B cell (primary cell): ENCODE measurements at regions not wholly inside any gene's neighbourhood (a gene's known extent, or its start where the extent isn't known, plus 50 kb on each side); places are given as distances from the start of the nearest gene placed in this dataset.

Experiments used
- ATAC-seq: fragments of 200-7000 bp; cut with Tn5 transposase; one replicate; pipeline ENCODE4 v1.10.0; 2021; ENCODE audit warnings: low read depth, mild to moderate bottlenecking, moderate number of reproducible peaks, moderate library complexity
- CTCF ChIA-PET: fragments of 350-600 bp; sonication (Branson Sonifier 250); formaldehyde crosslinking; loops from one replicate; lab custom pipeline; 2021; ENCODE audit warnings: antibody characterized with exemption, inconsistent platforms; lab: Charles Lee
- POLR2A ChIA-PET: fragments of 350-600 bp; sonication (Branson Sonifier 250); formaldehyde crosslinking; loops from one replicate; lab custom pipeline; 2021; ENCODE audit warnings: antibody characterized with exemption; lab: Charles Lee
- DNase-seq: peaks from one replicate; pipeline ENCODE4 v3.0.0; 2013
- H2AFZ ChIP-seq: 2 replicates; pipeline ENCODE4 v1.6.1; 2012; ENCODE audit warnings: mild to moderate bottlenecking, low read depth, low read length; ENCODE audit not compliant: insufficient read depth, poor library complexity, severe bottlenecking
- H3K27ac ChIP-seq, 2 donors: 1 replicate in 1 of 2; 2 replicates in 1 of 2; pipeline ENCODE4 v1.5.1; 2012 to 2013; ENCODE audit warnings: low read length in 2 of 2, mild to moderate bottlenecking in 2 of 2, moderate library complexity in 1 of 2
- H3K27me3 ChIP-seq, 4 experiments: fragments of 200-600 bp in 1 of 4; sonication (generic) in 1 of 4; replicated peaks in 1 of 4; 1 replicate in 2 of 4; 2 replicates in 2 of 4; pipeline versions ENCODE4 v1.6.1 to v1.7.0; 2013 to 2016; ENCODE audit warnings: low read length in 3 of 4, mild to moderate bottlenecking in 2 of 4, mixed read lengths in 1 of 4, moderate library complexity in 1 of 4; ENCODE audit not compliant: insufficient read depth in 4 of 4, control insufficient read depth in 3 of 4; ENCODE audit errors: control extremely low read depth in 1 of 4
- H3K36me3 ChIP-seq, 2 experiments: replicated peaks in 1 of 2; 1 replicate in 1 of 2; 2 replicates in 1 of 2; pipeline versions ENCODE4 v1.6.1 to v1.7.1; 2013; ENCODE audit warnings: low read length in 1 of 2; ENCODE audit not compliant: insufficient read depth in 2 of 2, control insufficient read depth in 1 of 2; ENCODE audit errors: control extremely low read depth in 1 of 2, extremely low read depth in 1 of 2
- H3K4me1 ChIP-seq, 2 donors: fragments of 200-600 bp in 1 of 2; sonication (generic) in 1 of 2; 1 replicate in 1 of 2; 2 replicates in 1 of 2; pipeline versions ENCODE4 v1.5.1 to v1.6.1; 2013 to 2017; ENCODE audit warnings: low read length in 2 of 2; ENCODE audit not compliant: control insufficient read depth in 2 of 2, insufficient read depth in 2 of 2
- H3K4me2 ChIP-seq: replicated peaks from 2 replicates; pipeline ENCODE3; 2012; ENCODE audit warnings: mild to moderate bottlenecking, low read depth, low read length; ENCODE audit not compliant: poor library complexity, severe bottlenecking
- H3K4me3 ChIP-seq, 5 experiments: fragments of 200-600 bp in 1 of 5; sonication (generic) in 1 of 5; 1 replicate in 3 of 5; 2 replicates in 2 of 5; pipeline versions ENCODE4 v1.5.1 to v1.7.0; 2011 to 2016; ENCODE audit warnings: low read length in 4 of 5, mild to moderate bottlenecking in 4 of 5, low read depth in 2 of 5, control low read depth in 1 of 5, moderate library complexity in 1 of 5; ENCODE audit not compliant: insufficient read depth in 1 of 5; ENCODE audit errors: control extremely low read depth in 1 of 5, extremely low read depth in 1 of 5
- H3K79me2 ChIP-seq: fragments of 200-600 bp; sonication (generic); one replicate; pipeline ENCODE4 v1.6.0; 2016; ENCODE audit warnings: low read length; ENCODE audit not compliant: control insufficient read depth, insufficient read depth
- H3K9ac ChIP-seq: fragments of 200-600 bp; sonication (generic); 2 replicates; pipeline ENCODE4 v1.6.1; 2017; ENCODE audit warnings: mild to moderate bottlenecking, low read length, moderate library complexity
- H3K9me3 ChIP-seq, 3 donors: one replicate each; pipeline versions ENCODE4 v1.6.1 to v1.7.1; 2013; ENCODE audit warnings: low read length in 2 of 3; ENCODE audit not compliant: control insufficient read depth in 2 of 3, insufficient read depth in 1 of 3; ENCODE audit errors: control extremely low read depth in 1 of 3
- H4K20me1 ChIP-seq: 2 replicates; pipeline ENCODE4 v1.6.0; 2012; ENCODE audit warnings: mild to moderate bottlenecking, low read length; ENCODE audit not compliant: insufficient read depth, control insufficient read depth, poor library complexity, severe bottlenecking
- H3K27ac Mint-ChIP-seq: one replicate; pipeline ENCODE4 v1.8.0; 2021; ENCODE audit warnings: mixed read lengths
- H3K27me3 Mint-ChIP-seq: one replicate; pipeline ENCODE4 v1.8.0; 2021; ENCODE audit warnings: mixed read lengths
- H3K4me1 Mint-ChIP-seq: one replicate; pipeline ENCODE4 v1.8.0; 2021; ENCODE audit warnings: mixed read lengths
- H3K4me3 Mint-ChIP-seq: one replicate; pipeline ENCODE4 v1.8.0; 2021; ENCODE audit warnings: mixed read lengths
- H3K9me3 Mint-ChIP-seq: one replicate; pipeline ENCODE4 v1.8.0; 2022; ENCODE audit warnings: mixed read lengths; ENCODE audit not compliant: insufficient read depth
- CTCF ChIP-seq: fragments of 200-600 bp; IDR thresholded peaks from one replicate; pipeline ENCODE4 v1.8.0; 2022; ENCODE audit warnings: antibody characterized with exemption, mild to moderate bottlenecking
- EZH2 ChIP-seq: IDR thresholded peaks from 2 replicates; pipeline ENCODE4 v1.6.1; 2012; ENCODE audit warnings: borderline replicate concordance, low read depth, mild to moderate bottlenecking, moderate library complexity, low read length; ENCODE audit not compliant: insufficient read depth, poor library complexity, severe bottlenecking
- whole genome bisulfite sequencing: methylation state at CpG from one replicate; pipeline ENCODE4 v1.1.5; 2013; ENCODE audit warnings: missing lambda C conversion rate; ENCODE audit not compliant: insufficient coverage; 5-methylcytosine and 5-hydroxymethylcytosine counted together
- intact Hi-C: fragments of 100-400 bp; cut with micrococcal nuclease; formaldehyde crosslinking; loops from one replicate; pipeline ENCODE4 v1.10.0; 2022

DNA sequence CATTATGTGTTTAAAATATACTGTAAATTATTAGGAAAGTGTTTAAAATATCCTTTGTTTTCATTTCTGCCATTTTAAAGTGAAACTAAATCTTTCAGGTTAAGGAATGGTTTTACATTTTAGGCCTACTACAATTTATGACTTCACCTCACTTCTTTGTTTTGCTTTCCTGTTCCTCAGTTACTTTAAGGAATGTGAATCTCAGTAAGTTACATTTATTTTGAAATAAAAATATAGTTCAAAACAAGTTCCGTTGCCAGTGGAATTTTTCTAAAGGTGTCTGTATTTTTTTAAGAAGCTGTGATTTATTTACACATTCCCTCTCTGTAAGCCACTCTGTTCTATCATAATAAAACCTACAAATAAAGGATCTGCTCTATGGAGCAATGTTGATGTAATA lies 630.9 kb upstream of the AGTR1 start:
- H3K9me3 ChIP-seq = no peaks in the 10 kb centered on the region
- H3K27me3 Mint-ChIP-seq = no peaks in the 10 kb centered on the region
- WGBS = no CpG with 5 or more reads among the region's 1 CpG
- no peak overlapping the region for H3K27ac Mint-ChIP-seq
- ChIA-PET CTCF (no interaction called here), POLR2A (no interaction called here)
- H3K9ac ChIP-seq = no peak overlapping the region
- no peaks in the 10 kb centered on the region for H3K79me2 ChIP-seq
- no peak overlapping the region for H3K27ac ChIP-seq
- TF ChIP-seq EZH2 (no peak), CTCF (no peak)
- no peaks in the 10 kb centered on the region for H3K4me1 Mint-ChIP-seq
- DNase-seq (no peak), ATAC-seq (no peak)
- no peak overlapping the region for H3K4me3 Mint-ChIP-seq
- no peaks in the 10 kb centered on the region for H3K27me3 ChIP-seq
- H3K4me2 ChIP-seq = no peak overlapping the region
- no peak overlapping the region for H2AFZ ChIP-seq
- no peaks in the 10 kb centered on the region for H3K4me1 ChIP-seq
- H4K20me1 ChIP-seq = no peaks in the 10 kb centered on the region
- no peaks in the 10 kb centered on the region for H3K9me3 Mint-ChIP-seq
- H3K36me3 ChIP-seq = no peaks in the 10 kb centered on the region
- H3K4me3 ChIP-seq = no peak overlapping the region
- intact Hi-C loops = no loop called here

- H2AFZ ChIP-seq = no peak overlapping the region
Observed at GRCh38 chr3:148068466-148068865, 629.2 kb upstream of the AGTR1 start.

More at GRCh38 chr3:148068466-148068865, 629.2 kb upstream of the AGTR1 start:
- ChIA-PET CTCF (no interaction called here), POLR2A (no interaction called here)
- Mint-ChIP-seq H3K4me3 (no peak overlapping the region), H3K27ac (no peak overlapping the region), H3K4me1 (no peaks in the 10 kb centered on the region), H3K27me3 (no peaks in the 10 kb centered on the region), H3K9me3 (no peaks in the 10 kb centered on the region)
- Histone ChIP-seq H3K4me3 (no peak overlapping the region), H3K36me3 (no peaks in the 10 kb centered on the region), H3K9ac (no peak overlapping the region), H3K27me3 (no peaks in the 10 kb centered on the region), H4K20me1 (no peaks in the 10 kb centered on the region), H3K4me1 (no peaks in the 10 kb centered on the region), H3K9me3 (no peaks in the 10 kb centered on the region), H3K4me2 (no peak overlapping the region), H3K79me2 (no peaks in the 10 kb centered on the region), H3K27ac (no peak overlapping the region)
- ATAC-seq = no peak
- WGBS = no CpG with 5 or more reads among the region's 1 CpG
- TF ChIP-seq CTCF = no peak
- DNase-seq = no peak
- intact Hi-C loops = no loop called here
